ENCODE measurements at regions not wholly inside any gene's neighbourhood (a gene's known extent, or its start where the extent isn't known, plus 50 kb on each side); places are given as distances from the start of the nearest gene placed in this dataset.

GRCh38 chr16:79359082-79359481 is 241.5 kb downstream of the MAF start:
- CTCF ChIA-PET (ENCODE audit: unreplicated experiment), result no interaction called here
- H4K20me1 ChIP-seq (ENCODE audit: insufficient read depth, low read length), result no peaks in the 10 kb centered on the region
- no peak overlapping the region for H2AFZ ChIP-seq (ENCODE audit: low read length)
- DNase-seq (ENCODE audit: low spot score), result no peak
- no peaks in the 10 kb centered on the region for H3K9me2 ChIP-seq (ENCODE audit: insufficient read depth, low read length)
- no peaks in the 10 kb centered on the region for H3K36me3 ChIP-seq (ENCODE audit: insufficient read depth, low read length)
- H3K4me2 ChIP-seq (ENCODE audit: low read length), result no peak overlapping the region
- no TSS peak for BruUV-seq (replicated peaks)
- no peaks in the 10 kb centered on the region for H3K79me2 ChIP-seq (ENCODE audit: insufficient read depth, low read depth, low read length)
- no peaks in the 10 kb centered on the region for H3K4me1 ChIP-seq (ENCODE audit: insufficient read depth, low read length, poor library complexity, severe bottlenecking)
- H3K9me3 ChIP-seq (ENCODE audit: low read length), result no peaks in the 10 kb centered on the region
- TF ChIP-seq CTCF (conservative IDR thresholded peaks at IDR 0.05; ENCODE audit: low read length) (no peak), EZH2phosphoT487 (IDR thresholded peaks at IDR 0.05; ENCODE audit: borderline replicate concordance, low read depth, low read length) (no peak)
- H3K4me3 ChIP-seq (ENCODE audit: low read depth, low read length, poor library complexity, severe bottlenecking), result no peak overlapping the region
- intact Hi-C loops (cut with micrococcal nuclease; ENCODE audit: unreplicated experiment), result no loop called here
- POLR2A ChIA-PET, result interaction anchor here (0.5 kb wide), 1 partner anchor 12 kb away, joined by 3 read pairs; no protein-coding TSS in a partner anchor
- H3K27ac ChIP-seq (ENCODE audit: low read depth, low read length, poor library complexity, severe bottlenecking), result no peak overlapping the region

GRCh38 chr16:79358188-79358587 is 242.3 kb downstream of the MAF start:
- no TSS peak for BruUV-seq (replicated peaks)
- Histone ChIP-seq H3K36me3 (ENCODE audit: insufficient read depth, low read length) (no peaks in the 10 kb centered on the region), H3K27ac (ENCODE audit: low read depth, low read length, poor library complexity, severe bottlenecking) (no peak overlapping the region), H4K20me1 (ENCODE audit: insufficient read depth, low read length) (no peaks in the 10 kb centered on the region), H3K79me2 (ENCODE audit: insufficient read depth, low read depth, low read length) (no peaks in the 10 kb centered on the region), H3K9me2 (ENCODE audit: insufficient read depth, low read length) (no peaks in the 10 kb centered on the region), H3K4me2 (ENCODE audit: low read length) (no peak overlapping the region), H3K4me3 (ENCODE audit: low read depth, low read length, poor library complexity, severe bottlenecking) (no peak overlapping the region), H2AFZ (ENCODE audit: low read length) (no peak overlapping the region), H3K4me1 (ENCODE audit: insufficient read depth, low read length, poor library complexity, severe bottlenecking) (no peaks in the 10 kb centered on the region), H3K9me3 (ENCODE audit: low read length) (no peaks in the 10 kb centered on the region)
- POLR2A ChIA-PET, result no interaction called here
- TF ChIP-seq CTCF (conservative IDR thresholded peaks at IDR 0.05; ENCODE audit: low read length), result no peak
- TF ChIP-seq EZH2phosphoT487 (IDR thresholded peaks at IDR 0.05; ENCODE audit: borderline replicate concordance, low read depth, low read length), result no peak
- intact Hi-C loops (cut with micrococcal nuclease; ENCODE audit: unreplicated experiment), result no loop called here
- CTCF ChIA-PET (ENCODE audit: unreplicated experiment), result no interaction called here
- no peak for DNase-seq (ENCODE audit: low spot score)

- CTCF ChIA-PET (ENCODE audit: unreplicated experiment), result no interaction called here
- no peaks in the 10 kb centered on the region for H3K9me2 ChIP-seq (ENCODE audit: insufficient read depth, low read length)
Measured at GRCh38 chr16:79355600-79356358, 244.8 kb downstream of the MAF start.

More at GRCh38 chr16:79355600-79356358, 244.8 kb downstream of the MAF start:
- Histone ChIP-seq H3K9me3 (ENCODE audit: low read length) (no peaks in the 10 kb centered on the region), H3K27ac (ENCODE audit: low read depth, low read length, poor library complexity, severe bottlenecking) (no peak overlapping the region), H3K4me2 (ENCODE audit: low read length) (no peak overlapping the region), H4K20me1 (ENCODE audit: insufficient read depth, low read length) (no peaks in the 10 kb centered on the region), H3K4me1 (ENCODE audit: insufficient read depth, low read length, poor library complexity, severe bottlenecking) (no peaks in the 10 kb centered on the region), H3K4me3 (ENCODE audit: low read depth, low read length, poor library complexity, severe bottlenecking) (no peak overlapping the region), H2AFZ (ENCODE audit: low read length) (no peak overlapping the region), H3K36me3 (ENCODE audit: insufficient read depth, low read length) (no peaks in the 10 kb centered on the region), H3K79me2 (ENCODE audit: insufficient read depth, low read depth, low read length) (no peaks in the 10 kb centered on the region)
- no peak for TF ChIP-seq CTCF (conservative IDR thresholded peaks at IDR 0.05; ENCODE audit: low read length)
- TF ChIP-seq EZH2phosphoT487 (IDR thresholded peaks at IDR 0.05; ENCODE audit: borderline replicate concordance, low read depth, low read length), result no peak
- no TSS peak for BruUV-seq (replicated peaks)
- DNase-seq (ENCODE audit: low spot score), result no peak
- intact Hi-C loops (cut with micrococcal nuclease; ENCODE audit: unreplicated experiment), result no loop called here
- POLR2A ChIA-PET, result no interaction called here
